ENCODE measurements at regions not wholly inside any gene's neighbourhood (a gene's known extent, or its start where the extent isn't known, plus 50 kb on each side); places are given as distances from the start of the nearest gene placed in this dataset.
A peak's percentile ranks its signal among the peaks of the same experiment; 100 is the strongest.

DNA sequence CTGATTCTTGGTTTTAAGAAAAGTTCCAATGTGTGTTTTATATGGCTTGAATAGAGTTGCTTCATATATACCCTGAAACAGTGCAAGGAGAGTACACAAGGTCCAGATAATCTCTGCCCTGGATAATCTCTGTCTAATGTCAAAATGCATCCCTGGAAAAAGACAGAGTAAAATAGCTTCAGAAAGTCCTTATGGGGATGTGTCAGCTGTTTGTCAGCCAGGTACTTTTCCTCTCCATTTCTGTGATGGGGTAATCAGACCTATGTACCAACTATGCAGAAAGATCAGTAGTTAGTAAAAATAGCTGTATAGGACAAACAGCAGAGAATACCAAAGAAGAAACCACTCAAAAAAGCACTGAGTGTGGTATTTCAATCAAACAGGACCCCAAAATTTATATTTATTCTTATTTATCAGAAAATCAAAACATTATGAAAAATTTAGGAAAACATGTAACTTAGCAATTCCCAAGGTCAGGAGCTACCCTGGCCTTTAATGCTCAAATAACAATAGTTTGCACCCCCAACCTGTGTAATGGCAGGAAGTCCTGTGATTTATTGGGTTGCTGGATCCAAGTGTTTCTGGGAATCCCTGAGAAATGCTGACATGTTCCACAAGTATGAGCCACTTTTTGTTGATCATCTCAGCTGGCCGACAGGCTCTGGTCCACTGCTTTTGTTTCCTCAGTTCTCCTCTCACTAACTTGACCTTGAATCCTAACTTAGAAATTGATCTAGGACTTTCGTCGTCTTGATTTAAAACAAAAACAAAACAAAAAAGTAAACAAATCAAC, 69.6 kb downstream of the MDH1 start:
- ATAC-seq (ENCODE audit: low read depth in 2 of 2) = no peak
- H3K9me3 ChIP-seq (ENCODE audit: control insufficient read depth in 2 of 2, low read length in 2 of 2) = no peaks in the 10 kb centered on the region
- peaks cover 43% of the 10 kb centered on the region for H3K27me3 Mint-ChIP-seq

DNA sequence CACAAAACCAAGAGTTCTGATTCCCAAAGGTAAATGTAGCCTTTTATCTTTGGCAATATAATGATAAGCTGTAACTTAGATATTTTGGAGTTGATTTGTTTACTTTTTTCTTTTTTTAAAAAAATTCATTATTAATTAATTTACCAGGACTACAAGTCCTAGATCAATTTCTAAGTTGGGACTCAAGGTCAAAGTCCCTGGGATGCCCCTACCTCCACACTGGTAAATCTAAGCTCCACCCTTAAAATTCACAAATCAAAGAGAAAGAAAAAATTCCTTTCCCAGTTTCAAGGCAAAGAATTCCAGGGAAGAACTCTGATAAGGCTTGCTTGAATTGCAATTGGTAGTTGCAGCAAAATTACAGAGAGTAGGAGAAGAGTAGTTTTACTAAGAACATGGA, 71.3 kb downstream of the MDH1 start:
- DNase-seq (no peak), ATAC-seq (ENCODE audit: low read depth in 2 of 2) (no peak)

More for the DNA sequence above, 69.6 kb downstream of the MDH1 start:
- H3K4me1 ChIP-seq (ENCODE audit: control insufficient read depth, insufficient read depth, low read length, poor library complexity, severe bottlenecking) = no peaks in the 10 kb centered on the region
- DNase-seq = no peak
- no peaks in the 10 kb centered on the region for H3K36me3 ChIP-seq (ENCODE audit: control insufficient read depth, insufficient read depth, low read length)
- no peak overlapping the region for H3K4me3 ChIP-seq (ENCODE audit: low read depth, low read length)
- Mint-ChIP-seq H3K9me3 (peaks cover 0 to 3% (median 0%) of the 10 kb centered on the region in 7 donors), H3K4me1 (no peaks in the 10 kb centered on the region), H3K4me3 (no peak overlapping the region), H3K27ac (no peak overlapping the region), H3K36me3 (peaks cover 3% of the 10 kb centered on the region)
- H3K27ac ChIP-seq (ENCODE audit: insufficient read depth, low read length, poor library complexity, severe bottlenecking) = no peak overlapping the region
- peaks cover 17% of the 10 kb centered on the region for H3K27me3 ChIP-seq (ENCODE audit: control insufficient read depth, insufficient read depth, low read length)

DNA sequence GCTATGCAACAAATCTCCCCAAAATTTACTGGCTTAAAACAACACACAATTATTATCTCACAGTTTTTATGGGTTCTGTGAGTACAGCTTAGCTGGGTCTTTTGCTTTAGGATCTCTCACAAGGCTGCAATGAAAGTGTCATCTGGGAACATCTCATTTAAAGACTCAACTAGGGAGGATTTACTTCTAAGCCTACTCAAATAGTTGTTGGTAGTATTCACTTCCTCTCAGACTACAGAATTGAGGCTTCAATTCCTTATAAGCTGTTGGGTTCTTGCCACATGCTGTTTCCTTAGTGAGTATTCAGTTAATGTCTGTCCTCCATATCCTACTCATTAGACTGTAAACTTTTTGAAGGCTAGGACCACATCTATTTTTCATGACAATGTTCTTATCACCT, 72.3 kb downstream of the MDH1 start:
- H3K4me3 Mint-ChIP-seq = no peak overlapping the region
- peaks cover 0 to 3% (median 0%) of the 10 kb centered on the region in 7 donors for H3K9me3 Mint-ChIP-seq
- peaks cover 18% of the 10 kb centered on the region for H3K27me3 ChIP-seq (ENCODE audit: control insufficient read depth, insufficient read depth, low read length)
- H3K4me3 ChIP-seq (ENCODE audit: low read depth, low read length) = no peak overlapping the region
- no peaks in the 10 kb centered on the region for H3K4me1 Mint-ChIP-seq
- no peak for ATAC-seq (ENCODE audit: low read depth in 2 of 2)
- no peak overlapping the region for H3K27ac Mint-ChIP-seq
- H3K4me1 ChIP-seq (ENCODE audit: control insufficient read depth, insufficient read depth, low read length, poor library complexity, severe bottlenecking) = no peaks in the 10 kb centered on the region
- peaks cover 39% of the 10 kb centered on the region for H3K27me3 Mint-ChIP-seq
- no peaks in the 10 kb centered on the region for H3K9me3 ChIP-seq (ENCODE audit: control insufficient read depth in 2 of 2, low read length in 2 of 2)
- no peak for DNase-seq
- H3K27ac ChIP-seq (ENCODE audit: insufficient read depth, low read length, poor library complexity, severe bottlenecking) = no peak overlapping the region
- peaks cover 3% of the 10 kb centered on the region for H3K36me3 Mint-ChIP-seq
- H3K36me3 ChIP-seq (ENCODE audit: control insufficient read depth, insufficient read depth, low read length) = no peaks in the 10 kb centered on the region

More for the DNA sequence above, 71.3 kb downstream of the MDH1 start:
- H3K4me3 ChIP-seq (ENCODE audit: low read depth, low read length) = no peak overlapping the region
- peaks cover 0 to 3% (median 0%) of the 10 kb centered on the region in 7 donors for H3K9me3 Mint-ChIP-seq
- H3K27ac ChIP-seq (ENCODE audit: insufficient read depth, low read length, poor library complexity, severe bottlenecking) = no peak overlapping the region
- no peak overlapping the region for H3K27ac Mint-ChIP-seq
- peaks cover 47% of the 10 kb centered on the region for H3K27me3 Mint-ChIP-seq
- peaks cover 3% of the 10 kb centered on the region for H3K36me3 Mint-ChIP-seq
- peaks cover 18% of the 10 kb centered on the region for H3K27me3 ChIP-seq (ENCODE audit: control insufficient read depth, insufficient read depth, low read length)
- no peaks in the 10 kb centered on the region for H3K36me3 ChIP-seq (ENCODE audit: control insufficient read depth, insufficient read depth, low read length)
- H3K4me1 Mint-ChIP-seq = no peaks in the 10 kb centered on the region
- no peaks in the 10 kb centered on the region for H3K9me3 ChIP-seq (ENCODE audit: control insufficient read depth in 2 of 2, low read length in 2 of 2)
- no peaks in the 10 kb centered on the region for H3K4me1 ChIP-seq (ENCODE audit: control insufficient read depth, insufficient read depth, low read length, poor library complexity, severe bottlenecking)
- H3K4me3 Mint-ChIP-seq = no peak overlapping the region

DNA sequence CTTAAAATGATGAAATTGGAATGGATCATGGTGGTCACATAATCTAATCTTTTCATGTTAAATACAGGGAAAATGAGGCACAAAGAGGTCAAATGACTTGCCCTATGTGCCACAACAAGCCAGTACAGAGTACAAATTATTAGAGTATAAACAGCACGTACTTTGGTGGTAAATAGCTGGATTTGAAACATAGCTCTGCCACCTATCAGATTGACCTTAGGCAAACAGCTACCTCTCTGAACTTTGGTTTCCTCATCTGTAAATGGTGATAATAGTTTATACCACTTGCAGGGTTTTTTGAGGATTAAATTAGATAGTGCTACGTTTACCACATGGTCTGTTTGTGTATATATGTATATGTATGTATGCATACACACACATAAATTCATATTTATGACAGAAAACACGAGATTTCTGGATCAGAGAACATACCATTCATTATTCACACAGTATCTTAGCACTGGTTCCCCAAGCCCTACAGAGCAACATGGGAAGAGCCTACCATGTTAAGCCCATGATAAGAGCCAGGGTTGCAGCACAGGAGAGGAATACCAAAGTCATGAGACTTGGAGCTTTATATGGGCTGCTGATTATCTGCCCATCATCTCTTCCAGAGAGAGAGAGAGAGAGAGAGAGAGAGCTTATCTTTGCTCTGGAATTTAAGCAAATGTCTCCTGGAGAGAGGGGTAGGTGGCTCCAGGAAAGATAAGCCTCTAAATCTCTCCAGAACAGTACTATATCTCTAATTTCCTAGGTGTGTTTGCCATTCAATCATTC, 73.5 kb downstream of the MDH1 start:
- H3K9me3 ChIP-seq (ENCODE audit: control insufficient read depth in 2 of 2, low read length in 2 of 2) = no peaks in the 10 kb centered on the region
- no peak overlapping the region for H3K4me3 ChIP-seq (ENCODE audit: low read depth, low read length)
- Mint-ChIP-seq H3K36me3 (no peaks in the 10 kb centered on the region), H3K9me3 (peaks cover 0 to 3% (median 0%) of the 10 kb centered on the region in 7 donors), H3K4me1 (no peaks in the 10 kb centered on the region), H3K27me3 (peaks cover 34% of the 10 kb centered on the region), H3K4me3 (no peak overlapping the region), H3K27ac (no peak overlapping the region)
- peaks cover 23% of the 10 kb centered on the region for H3K27me3 ChIP-seq (ENCODE audit: control insufficient read depth, insufficient read depth, low read length)
- no peak for ATAC-seq (ENCODE audit: low read depth in 2 of 2)
- no peak overlapping the region for H3K27ac ChIP-seq (ENCODE audit: insufficient read depth, low read length, poor library complexity, severe bottlenecking)
- H3K4me1 ChIP-seq (ENCODE audit: control insufficient read depth, insufficient read depth, low read length, poor library complexity, severe bottlenecking) = no peaks in the 10 kb centered on the region
- DNase-seq = no peak
- no peaks in the 10 kb centered on the region for H3K36me3 ChIP-seq (ENCODE audit: control insufficient read depth, insufficient read depth, low read length)

DNA sequence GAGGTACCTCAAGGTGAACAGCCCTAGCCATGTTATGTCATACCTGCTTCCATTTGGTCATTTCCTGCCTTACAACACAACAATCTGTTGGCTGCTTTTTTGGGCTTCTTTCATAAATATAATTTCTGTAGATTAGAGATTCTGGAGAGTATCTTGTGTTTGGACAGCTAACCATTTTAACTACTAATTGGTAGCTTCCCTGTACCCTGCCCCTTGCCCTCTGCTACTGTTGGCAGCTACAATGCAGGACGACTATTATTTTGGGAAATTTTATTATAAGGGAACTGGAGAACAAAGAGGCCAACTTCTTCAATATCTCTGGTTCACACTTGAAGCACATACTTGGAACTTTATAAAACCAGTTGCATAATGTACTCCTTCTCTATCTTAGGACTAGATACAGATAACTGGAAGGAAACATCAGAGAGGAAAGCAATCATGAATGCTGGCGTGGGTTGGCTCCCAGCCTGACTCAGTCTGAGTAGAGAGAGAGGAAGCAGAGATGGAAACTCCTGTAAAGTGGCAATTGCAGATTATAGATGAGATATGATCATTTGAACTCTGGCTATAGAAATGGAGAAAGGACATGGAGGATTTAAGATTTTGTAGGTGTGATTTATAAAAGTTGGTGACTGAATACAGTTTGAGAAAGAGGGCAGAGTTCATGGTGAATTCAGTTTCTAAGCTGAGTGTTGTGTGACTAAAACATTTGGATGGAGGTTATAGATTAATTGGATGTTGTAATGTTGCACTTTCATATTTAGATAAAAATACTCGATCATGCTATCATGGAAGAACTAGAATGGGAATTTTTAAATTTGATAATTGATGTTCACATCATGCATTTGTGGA, 74.5 kb downstream of the MDH1 start:
- Mint-ChIP-seq H3K4me1 (no peaks in the 10 kb centered on the region), H3K9me3 (peaks cover 0 to 3% (median 0%) of the 10 kb centered on the region in 7 donors), H3K4me3 (no peak overlapping the region), H3K27ac (peak overlapping the region in 1 of 3 donors; percentile 39), H3K36me3 (no peaks in the 10 kb centered on the region), H3K27me3 (peaks cover 34% of the 10 kb centered on the region)
- Histone ChIP-seq H3K9me3 (ENCODE audit: control insufficient read depth in 2 of 2, low read length in 2 of 2) (no peaks in the 10 kb centered on the region), H3K27me3 (ENCODE audit: control insufficient read depth, insufficient read depth, low read length) (peaks cover 26% of the 10 kb centered on the region), H3K36me3 (ENCODE audit: control insufficient read depth, insufficient read depth, low read length) (no peaks in the 10 kb centered on the region), H3K27ac (ENCODE audit: insufficient read depth, low read length, poor library complexity, severe bottlenecking) (no peak overlapping the region), H3K4me1 (ENCODE audit: control insufficient read depth, insufficient read depth, low read length, poor library complexity, severe bottlenecking) (no peaks in the 10 kb centered on the region), H3K4me3 (ENCODE audit: low read depth, low read length) (no peak overlapping the region)
- no peak for ATAC-seq (ENCODE audit: low read depth in 2 of 2)
- no peak for DNase-seq

DNA sequence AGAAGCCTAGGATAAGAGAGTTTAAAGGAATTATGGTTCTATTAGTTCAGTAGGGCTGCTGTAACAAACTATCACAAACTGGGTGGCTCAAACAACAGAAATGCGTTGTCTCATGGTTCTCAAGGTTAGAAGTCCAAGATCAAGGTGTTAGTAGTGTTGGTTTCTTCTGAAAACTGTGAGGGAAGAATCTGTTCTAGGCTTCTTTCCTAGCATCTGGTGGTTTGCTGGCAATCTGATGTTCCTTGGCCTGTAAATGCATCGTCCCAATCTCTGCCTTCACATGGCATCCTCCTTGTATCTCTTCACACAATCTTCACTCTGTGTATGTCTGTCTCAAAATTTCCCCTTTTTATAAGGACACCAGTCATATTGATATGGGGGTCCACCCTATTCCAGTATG, 76.3 kb downstream of the MDH1 start:
- Histone ChIP-seq H3K4me3 (ENCODE audit: low read depth, low read length) (no peak overlapping the region), H3K4me1 (ENCODE audit: control insufficient read depth, insufficient read depth, low read length, poor library complexity, severe bottlenecking) (no peaks in the 10 kb centered on the region), H3K9me3 (ENCODE audit: control insufficient read depth in 2 of 2, low read length in 2 of 2) (no peaks in the 10 kb centered on the region), H3K36me3 (ENCODE audit: control insufficient read depth, insufficient read depth, low read length) (no peaks in the 10 kb centered on the region), H3K27me3 (ENCODE audit: control insufficient read depth, insufficient read depth, low read length) (peaks cover 28% of the 10 kb centered on the region), H3K27ac (ENCODE audit: insufficient read depth, low read length, poor library complexity, severe bottlenecking) (no peak overlapping the region)
- peaks cover 0 to 3% (median 0%) of the 10 kb centered on the region in 7 donors for H3K9me3 Mint-ChIP-seq
- peaks cover 30% of the 10 kb centered on the region for H3K27me3 Mint-ChIP-seq
- H3K4me1 Mint-ChIP-seq = no peaks in the 10 kb centered on the region
- no peaks in the 10 kb centered on the region for H3K36me3 Mint-ChIP-seq
- ATAC-seq (ENCODE audit: low read depth in 2 of 2) = no peak
- no peak for DNase-seq
- no peak overlapping the region for H3K27ac Mint-ChIP-seq
- no peak overlapping the region for H3K4me3 Mint-ChIP-seq

DNA sequence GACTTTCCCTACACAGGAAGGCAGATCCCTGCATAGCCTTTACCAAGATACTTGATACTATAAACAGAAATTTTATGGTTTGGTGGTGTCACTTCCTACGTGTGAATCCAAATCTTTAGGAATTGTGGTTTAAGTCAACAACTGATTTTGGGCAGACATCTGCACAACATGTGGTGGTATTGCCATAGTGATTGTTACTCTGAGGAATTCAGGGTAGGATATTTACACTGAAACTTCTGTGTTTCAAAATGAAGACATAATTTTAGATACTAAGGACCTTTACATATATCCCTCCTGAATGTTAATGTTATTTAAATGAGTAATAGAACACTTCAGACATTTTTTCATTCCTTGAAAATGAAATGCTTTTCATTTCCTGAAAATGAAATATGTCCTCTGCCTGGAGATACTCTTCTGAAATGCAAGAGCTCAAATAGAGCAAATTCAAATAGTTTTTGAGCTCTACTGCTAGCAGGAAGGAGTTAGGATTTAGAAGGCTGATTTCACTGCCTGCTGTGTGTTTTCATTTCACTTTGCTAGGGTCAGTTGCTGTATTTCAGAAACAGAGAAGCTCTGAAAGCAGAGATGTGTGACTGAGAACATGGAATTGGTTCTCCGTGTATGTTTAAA, 77.2 kb downstream of the MDH1 start:
- Mint-ChIP-seq H3K27ac (no peak overlapping the region), H3K36me3 (no peaks in the 10 kb centered on the region), H3K9me3 (peaks cover 0 to 3% (median 0%) of the 10 kb centered on the region in 7 donors), H3K4me3 (no peak overlapping the region), H3K4me1 (no peaks in the 10 kb centered on the region), H3K27me3 (peaks cover 36% of the 10 kb centered on the region)
- H3K36me3 ChIP-seq (ENCODE audit: control insufficient read depth, insufficient read depth, low read length) = no peaks in the 10 kb centered on the region
- no peak overlapping the region for H3K27ac ChIP-seq (ENCODE audit: insufficient read depth, low read length, poor library complexity, severe bottlenecking)
- H3K27me3 ChIP-seq (ENCODE audit: control insufficient read depth, insufficient read depth, low read length) = peaks cover 31% of the 10 kb centered on the region
- ATAC-seq (ENCODE audit: low read depth in 2 of 2) (no peak), DNase-seq (no peak)
- no peaks in the 10 kb centered on the region for H3K4me1 ChIP-seq (ENCODE audit: control insufficient read depth, insufficient read depth, low read length, poor library complexity, severe bottlenecking)
- H3K4me3 ChIP-seq (ENCODE audit: low read depth, low read length) = no peak overlapping the region
- H3K9me3 ChIP-seq (ENCODE audit: control insufficient read depth in 2 of 2, low read length in 2 of 2) = no peaks in the 10 kb centered on the region

Measured in CD4-positive, CD25-positive, alpha-beta regulatory T cell (primary cell).